HepG2 (cell line): ENCODE measurements at regions not wholly inside any gene's neighbourhood (a gene's known extent, or its start where the extent isn't known, plus 50 kb on each side); places are given as distances from the start of the nearest gene placed in this dataset.

Source experiments
- ATAC-seq: fragments of 200-7000 bp; cut with Tn5 transposase; 3 replicates; pipeline ENCODE4 v1.9.1; 2020; ENCODE audit warnings: mild to moderate bottlenecking, moderate library complexity
- BruUV-seq: library from RNA; stranded (reverse); fragments of 400-500 nt; replicated peaks from 2 replicates; lab custom pipeline; 2021; lab: Mats Ljungman, UMichigan
- CTCF ChIA-PET: fragments of 300-600 bp; formaldehyde crosslinking; extraction: SDS; loops from one replicate; lab custom pipeline; 2021; ENCODE audit warnings: low total read pairs, inconsistent platforms, low intra/inter-chr PET ratio; lab: Yijun Ruan, JAX
- POLR2A ChIA-PET: fragments of 350-600 bp; sonication (Branson Sonifier 250); formaldehyde crosslinking; loops from one replicate; lab custom pipeline; 2020; ENCODE audit warnings: antibody characterized with exemption, inconsistent platforms; lab: Yijun Ruan, JAX
- DNase-seq: peaks from one replicate; pipeline ENCODE4 v3.0.0-alpha.2; 2015; ENCODE audit warnings: low spot score
- FAIRE-seq: peaks from 3 replicates; lab custom pipeline; 2011; peaks lifted over from hg19 to GRCh38; lab: Jason Lieb, UNC
- H2AFZ ChIP-seq: one replicate; pipeline ENCODE4 v1.6.1; 2011; ENCODE audit warnings: low read length, inconsistent platforms
- H3K27ac ChIP-seq: fragments of 300-600 bp; 3 replicates; pipeline ENCODE4 v1.8.0; 2011; ENCODE audit warnings: mixed run types, mild to moderate bottlenecking, mixed read lengths, low read length, inconsistent platforms; ENCODE audit not compliant: insufficient read depth; ENCODE audit errors: extremely low read length
- H3K27me3 ChIP-seq, 2 experiments: fragments of 200-600 bp in 1 of 2; 2 replicates in 1 of 2; 3 replicates in 1 of 2; pipeline versions ENCODE4 v1.6.0 to v1.8.0; 2011; ENCODE audit warnings: low read length in 2 of 2, mild to moderate bottlenecking in 2 of 2, moderate library complexity in 2 of 2, inconsistent platforms in 1 of 2; ENCODE audit not compliant: insufficient read depth in 2 of 2, control insufficient read depth in 1 of 2
- H3K36me3 ChIP-seq, 2 experiments: fragments of 200-600 bp in 1 of 2; replicated peaks in 1 of 2; 2 replicates in 1 of 2; 3 replicates in 1 of 2; pipeline versions ENCODE4 v1.5.1 to v1.8.0; 2011; ENCODE audit warnings: low read length in 2 of 2, inconsistent platforms in 1 of 2; ENCODE audit not compliant: insufficient read depth in 2 of 2, control insufficient read depth in 1 of 2
- H3K4me1 ChIP-seq: 2 replicates; pipeline ENCODE4 v1.5.1; 2012; ENCODE audit warnings: low read length, inconsistent platforms; ENCODE audit not compliant: insufficient read depth
- H3K4me2 ChIP-seq: 2 replicates; pipeline ENCODE4 v1.6.0; 2011; ENCODE audit warnings: low read depth, low read length, inconsistent platforms
- H3K4me3 ChIP-seq, 3 experiments: fragments of 200-600 bp in 1 of 3; sonication (generic), shearing (Covaris generic) in 1 of 3; replicated peaks in 1 of 3; 2 replicates each; pipeline ENCODE4 v1.5.1; 2011 to 2016; ENCODE audit warnings: low read length in 3 of 3, inconsistent platforms in 2 of 3, low read depth in 2 of 3, mild to moderate bottlenecking in 2 of 3, control low read depth in 1 of 3, mixed read lengths in 1 of 3; ENCODE audit not compliant: insufficient read depth in 1 of 3
- H3K79me2 ChIP-seq: one replicate; pipeline ENCODE4 v1.6.1; 2011; ENCODE audit warnings: low read length, inconsistent platforms; ENCODE audit not compliant: insufficient read depth
- H3K9ac ChIP-seq: 2 replicates; pipeline ENCODE4 v1.6.0; 2011; ENCODE audit warnings: mild to moderate bottlenecking, low read depth, low read length, inconsistent platforms; ENCODE audit not compliant: insufficient read depth
- H3K9me3 ChIP-seq: 2 replicates; pipeline ENCODE4 v1.5.1; 2012; ENCODE audit warnings: mild to moderate bottlenecking, low read length
- H4K20me1 ChIP-seq: 2 replicates; pipeline ENCODE4 v1.6.0; 2011; ENCODE audit warnings: inconsistent platforms, mild to moderate bottlenecking, low read length, moderate library complexity; ENCODE audit not compliant: insufficient read depth
- CEBPB ChIP-seq: IDR thresholded peaks from 2 replicates; pipeline ENCODE4 v1.6.1; 2011; ENCODE audit warnings: low read depth, low read length, improper control_type of control experiment, borderline replicate concordance
- SIN3A ChIP-seq: IDR thresholded peaks from 2 replicates; pipeline ENCODE4 v1.6.1; 2011; ENCODE audit warnings: low read depth, mild to moderate bottlenecking, control low read depth, low read length, borderline replicate concordance
- SYNCRIP ChIP-seq: fragments of 200-400 bp; formaldehyde crosslinking; IDR thresholded peaks from 2 replicates; pipeline ENCODE4 v1.6.1; 2018; ENCODE audit warnings: mild to moderate bottlenecking, low read depth, low read length; ENCODE audit not compliant: insufficient read depth
- TRAFD1 ChIP-seq: sonication (generic); formaldehyde crosslinking; IDR thresholded peaks from 2 replicates; pipeline ENCODE4 v1.5.1; 2020; ENCODE audit warnings: missing genetic modification reagents, mild to moderate bottlenecking, borderline replicate concordance
- ZNF224 ChIP-seq: sonication (generic); formaldehyde crosslinking; IDR thresholded peaks from 2 replicates; pipeline ENCODE4 v1.5.0; 2020; ENCODE audit warnings: mild to moderate bottlenecking, missing genetic modification reagents
- ZNF260 ChIP-seq: sonication (generic); formaldehyde crosslinking; IDR thresholded peaks from 2 replicates; pipeline ENCODE4 v1.4.0; 2020; ENCODE audit warnings: missing genetic modification reagents, low read depth, mild to moderate bottlenecking, borderline replicate concordance
- ZNF652 ChIP-seq: IDR thresholded peaks from 2 replicates; pipeline ENCODE4 v1.6.1; 2016; ENCODE audit warnings: low read depth, borderline replicate concordance
- WGBS: methylation state at CpG from one replicate; pipeline ENCODE4 v1.1.6; 2017; ENCODE audit warnings: low lambda C conversion rate; 5-methylcytosine and 5-hydroxymethylcytosine counted together
- in situ Hi-C: cut with HindIII; loops from 2 replicates; pipeline ENCODE4 v1.10.0; 2017; ENCODE audit warnings: low pct_unique_long_range_greater_than_20kb; ENCODE audit not compliant: extremely low pct_ligation_motif_present
- intact Hi-C: fragments of 100-400 bp; cut with micrococcal nuclease; formaldehyde crosslinking; loops from one replicate; pipeline ENCODE4 v1.10.0; 2022; ENCODE audit not compliant: unreplicated experiment
- TF ChIP-seq, protein P1 (sequence below): sonication (generic); formaldehyde crosslinking; IDR thresholded peaks from 2 replicates; pipeline ENCODE4 v1.4.0; 2020; ENCODE audit warnings: mild to moderate bottlenecking, missing genetic modification reagents

- no peak overlapping the region for H3K27ac ChIP-seq
- TF ChIP-seq, protein P1, sequence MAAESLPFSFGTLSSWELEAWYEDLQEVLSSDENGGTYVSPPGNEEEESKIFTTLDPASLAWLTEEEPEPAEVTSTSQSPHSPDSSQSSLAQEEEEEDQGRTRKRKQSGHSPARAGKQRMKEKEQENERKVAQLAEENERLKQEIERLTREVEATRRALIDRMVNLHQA = no peak
- TF ChIP-seq SIN3A = no peak
- no peak for TF ChIP-seq ZNF260
- TF ChIP-seq SYNCRIP = no peak
- TF ChIP-seq CEBPB = peak; percentile 80
- TF ChIP-seq, all 625 proteins: peak for 1
- ChIA-PET CTCF (no interaction called here), POLR2A (no interaction called here)
- ATAC-seq = no peak
- intact Hi-C loops (no loop called here), in situ Hi-C loops (no loop called here)
- FAIRE-seq = no peak
- Histone ChIP-seq H2AFZ (no peak overlapping the region), H3K4me2 (no peak overlapping the region), H3K9ac (no peak overlapping the region), H3K4me3 (no peak overlapping the region), H4K20me1 (no peaks in the 10 kb centered on the region), H3K79me2 (no peaks in the 10 kb centered on the region), H3K27me3 (peaks cover 1 to 47% of the 10 kb centered on the region in 2 experiments; a peak in 4 of 5 replicates), H3K9me3 (no peaks in the 10 kb centered on the region), H3K4me1 (no peaks in the 10 kb centered on the region), H3K36me3 (no peaks in the 10 kb centered on the region)
- no peak for DNase-seq
- WGBS = 18% methylated on average over 5 of the region's 5 CpGs
- BruUV-seq = no TSS peak
Observed at GRCh38 chr20:56860413-56860812, 231.3 kb downstream of the TFAP2C start.

GRCh38 chr20:56861590-56861989 is 232.5 kb downstream of the TFAP2C start:
- in situ Hi-C loops = no loop called here

More at GRCh38 chr20:56861590-56861989, 232.5 kb downstream of the TFAP2C start:
- H3K9ac ChIP-seq = no peak overlapping the region
- H3K79me2 ChIP-seq = no peaks in the 10 kb centered on the region
- CTCF ChIA-PET = no interaction called here
- no peaks in the 10 kb centered on the region for H4K20me1 ChIP-seq
- FAIRE-seq (no peak), DNase-seq (no peak), ATAC-seq (no peak; the same call in 2 of the 3 replicates)
- peaks cover 1 to 51% of the 10 kb centered on the region in 2 experiments; a peak in 4 of 5 replicates for H3K27me3 ChIP-seq
- H2AFZ ChIP-seq = no peak overlapping the region
- POLR2A ChIA-PET = no interaction called here
- no peak overlapping the region for H3K4me3 ChIP-seq
- TF ChIP-seq ZNF652 (CRISPR knock-in tag) = 0 out of 2 replicates have a peak, but pooled peaks have one; percentile 50
- no peak for TF ChIP-seq TRAFD1 (CRISPR knock-in tag)
- no peak for TF ChIP-seq ZNF224 (CRISPR knock-in tag)
- no peak for TF ChIP-seq SIN3A
- 19% methylated on average over 6 of the region's 6 CpGs for WGBS
- no TSS peak for BruUV-seq
- no peak overlapping the region for H3K4me2 ChIP-seq
- no peaks in the 10 kb centered on the region for H3K9me3 ChIP-seq
- intact Hi-C loops = no loop called here
- H3K27ac ChIP-seq = no peak overlapping the region
- H3K36me3 ChIP-seq = no peaks in the 10 kb centered on the region
- no peaks in the 10 kb centered on the region for H3K4me1 ChIP-seq
